GM18867 (cell line): ENCODE measurements at regions not wholly inside any gene's neighbourhood (a gene's known extent, or its start where the extent isn't known, plus 50 kb on each side); places are given as distances from the start of the nearest gene placed in this dataset.

Experiments
- ATAC-seq: cut with Tn5 transposase; IDR thresholded peaks from one replicate; pipeline ENCODE4 v1.9.1; 2021; ENCODE audit warnings: mild to moderate bottlenecking, moderate library complexity; ENCODE audit not compliant: unreplicated experiment

GRCh38 chr7:155864271-155864985, 52.2 kb upstream of the SHH start:
- no peak for ATAC-seq

- ATAC-seq, result no peak
Measured at GRCh38 chr7:155863721-155864151, 51.5 kb upstream of the SHH start.

- ATAC-seq, result no peak
Measured at GRCh38 chr7:155862123-155862892, 50.0 kb upstream of the SHH start.
